ENCODE measurements at regions not wholly inside any gene's neighbourhood (a gene's known extent, or its start where the extent isn't known, plus 50 kb on each side); places are given as distances from the start of the nearest gene placed in this dataset.

DNA sequence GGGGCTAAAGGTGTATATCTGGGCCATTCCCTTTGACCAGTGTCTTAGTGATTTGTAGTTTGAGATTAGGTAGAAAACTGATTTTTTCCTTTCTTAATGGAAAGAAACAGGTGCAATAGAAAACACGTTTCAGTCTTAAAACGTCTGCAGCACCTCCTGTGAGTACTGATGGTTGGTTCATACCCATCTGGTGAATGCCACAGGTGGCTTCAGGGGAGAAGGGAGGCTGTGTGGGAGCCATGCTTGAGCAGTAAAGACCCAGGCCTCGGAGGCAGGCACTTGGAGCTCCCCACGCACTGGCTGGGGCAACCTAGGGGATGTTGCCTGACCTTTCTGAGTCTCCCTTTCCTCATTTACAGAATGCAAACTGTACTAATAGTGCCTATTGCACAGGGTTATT lies 171.5 kb upstream of the GRB10 start:
- intact Hi-C loops (cut with DNase I): no loop called here
- no peaks in the 10 kb centered on the region for H3K27me3 ChIP-seq
- peak overlapping the region; percentile 77 to 91 (median 87) for H3K27ac ChIP-seq
- WGBS, 2 donors: 59 to 65% methylated on average over 4 of the region's 4 CpGs
- H3K4me1 ChIP-seq: peaks cover 59% of the 10 kb centered on the region
- H3K4me3 ChIP-seq: no peak overlapping the region
- no peak for TF ChIP-seq POLR2A (IDR thresholded peaks at IDR 0.05)
- TF ChIP-seq, protein P1, sequence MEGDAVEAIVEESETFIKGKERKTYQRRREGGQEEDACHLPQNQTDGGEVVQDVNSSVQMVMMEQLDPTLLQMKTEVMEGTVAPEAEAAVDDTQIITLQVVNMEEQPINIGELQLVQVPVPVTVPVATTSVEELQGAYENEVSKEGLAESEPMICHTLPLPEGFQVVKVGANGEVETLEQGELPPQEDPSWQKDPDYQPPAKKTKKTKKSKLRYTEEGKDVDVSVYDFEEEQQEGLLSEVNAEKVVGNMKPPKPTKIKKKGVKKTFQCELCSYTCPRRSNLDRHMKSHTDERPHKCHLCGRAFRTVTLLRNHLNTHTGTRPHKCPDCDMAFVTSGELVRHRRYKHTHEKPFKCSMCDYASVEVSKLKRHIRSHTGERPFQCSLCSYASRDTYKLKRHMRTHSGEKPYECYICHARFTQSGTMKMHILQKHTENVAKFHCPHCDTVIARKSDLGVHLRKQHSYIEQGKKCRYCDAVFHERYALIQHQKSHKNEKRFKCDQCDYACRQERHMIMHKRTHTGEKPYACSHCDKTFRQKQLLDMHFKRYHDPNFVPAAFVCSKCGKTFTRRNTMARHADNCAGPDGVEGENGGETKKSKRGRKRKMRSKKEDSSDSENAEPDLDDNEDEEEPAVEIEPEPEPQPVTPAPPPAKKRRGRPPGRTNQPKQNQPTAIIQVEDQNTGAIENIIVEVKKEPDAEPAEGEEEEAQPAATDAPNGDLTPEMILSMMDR (IDR thresholded peaks at IDR 0.05): no peak
- DNase-seq (no peak), ATAC-seq (no peak)
- no peaks in the 10 kb centered on the region for H3K36me3 ChIP-seq (replicated peaks in 1 of 2; ENCODE audit: insufficient read depth in 1 of 2, low read depth in 2 of 2)
- no peaks in the 10 kb centered on the region for H3K9me3 ChIP-seq

DNA sequence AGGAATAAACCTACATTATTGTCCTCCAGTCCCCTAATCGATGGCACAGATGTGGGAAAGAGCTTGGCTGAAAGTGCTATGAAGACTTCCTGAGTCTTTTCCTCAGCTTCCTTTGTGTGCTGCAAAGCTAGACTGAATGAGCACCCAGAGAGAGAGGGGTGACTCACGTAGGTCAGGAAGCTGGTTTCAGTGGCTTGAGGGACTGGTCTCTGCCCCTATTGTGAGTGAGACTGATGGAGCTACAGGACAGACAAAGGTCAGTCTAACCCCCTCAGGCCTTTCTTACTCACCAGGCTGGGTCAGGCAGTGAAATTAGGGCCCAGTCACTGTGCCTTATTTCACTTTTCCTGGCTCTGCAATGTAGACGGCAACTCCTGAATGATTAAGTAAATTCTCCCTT lies 171.1 kb upstream of the GRB10 start:
- ATAC-seq (no peak), DNase-seq (no peak)
- TF ChIP-seq, protein P1 (IDR thresholded peaks at IDR 0.05): no peak
- no peak for TF ChIP-seq POLR2A (IDR thresholded peaks at IDR 0.05)
- no peak overlapping the region for H3K4me3 ChIP-seq
- intact Hi-C loops (cut with DNase I): no loop called here
- peak overlapping the region; percentile 77 to 91 (median 87) for H3K27ac ChIP-seq
- H3K9me3 ChIP-seq: no peaks in the 10 kb centered on the region
- no peaks in the 10 kb centered on the region for H3K27me3 ChIP-seq
- H3K36me3 ChIP-seq (replicated peaks in 1 of 2; ENCODE audit: insufficient read depth in 1 of 2, low read depth in 2 of 2): no peaks in the 10 kb centered on the region
- H3K4me1 ChIP-seq: peaks cover 59% of the 10 kb centered on the region
- WGBS, 2 donors: 62 to 84% methylated on average over 3 of the region's 3 CpGs

DNA sequence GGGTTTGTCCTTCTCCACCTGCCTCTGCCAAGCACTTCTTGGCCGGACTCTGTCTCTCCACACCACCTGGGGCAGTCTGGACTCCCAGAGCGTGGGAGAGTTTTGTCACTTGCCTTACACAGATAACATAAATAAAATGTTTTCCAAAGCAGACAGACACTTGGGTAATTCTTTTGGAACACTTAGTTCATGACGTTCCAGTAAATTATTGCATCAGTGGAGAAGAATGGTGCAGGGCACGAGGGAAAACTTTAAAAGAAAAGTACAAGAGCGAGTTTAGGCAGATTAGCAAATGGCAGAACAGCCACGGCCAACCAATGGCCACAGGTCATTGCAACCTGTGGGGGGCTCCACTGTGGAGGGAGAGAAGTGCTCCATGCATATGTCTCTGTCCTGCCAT lies 170.6 kb upstream of the GRB10 start:
- intact Hi-C loops (cut with DNase I): no loop called here
- H3K36me3 ChIP-seq (replicated peaks in 1 of 2; ENCODE audit: insufficient read depth in 1 of 2, low read depth in 2 of 2): no peaks in the 10 kb centered on the region
- DNase-seq (peak; percentile 58 to 76 (median 65)), ATAC-seq (peak; percentile 66)
- no peaks in the 10 kb centered on the region for H3K27me3 ChIP-seq
- TF ChIP-seq, protein P1 (IDR thresholded peaks at IDR 0.05): no peak
- TF ChIP-seq POLR2A (IDR thresholded peaks at IDR 0.05): peak in 2 of 3 donors; percentile 31 to 38
- 43 to 51% methylated on average over 6 of the region's 6 CpGs for WGBS, 2 donors
- H3K9me3 ChIP-seq: no peaks in the 10 kb centered on the region
- H3K4me1 ChIP-seq: peaks cover 59% of the 10 kb centered on the region
- H3K4me3 ChIP-seq: no peak overlapping the region
- peak overlapping the region; percentile 77 to 91 (median 87) for H3K27ac ChIP-seq

DNA sequence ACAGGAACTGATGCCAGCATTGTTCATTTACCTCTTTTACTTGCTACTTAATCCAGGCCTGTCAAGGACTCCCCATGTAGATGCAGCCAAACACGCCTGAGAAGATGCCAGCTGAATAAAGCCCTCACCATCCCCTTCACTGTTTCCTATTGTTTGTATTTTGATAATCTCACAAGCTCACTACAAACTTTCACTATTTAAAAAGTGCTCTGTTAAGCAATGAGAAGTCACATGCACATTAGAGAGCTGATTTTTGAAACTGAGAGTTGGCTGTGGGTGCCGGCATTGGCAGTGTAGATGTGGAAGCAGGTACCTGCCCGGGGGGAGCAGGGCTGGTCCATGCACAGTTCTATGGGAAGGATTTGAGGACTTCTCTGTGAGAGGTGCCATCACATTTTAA lies 169.8 kb upstream of the GRB10 start:
- intact Hi-C loops (cut with DNase I): no loop called here
- peaks cover 52% of the 10 kb centered on the region for H3K4me1 ChIP-seq
- 9 to 23% methylated on average over 3 of the region's 3 CpGs for WGBS, 2 donors
- ATAC-seq (peak; percentile 85), DNase-seq (peak; percentile 72 to 89 (median 83))
- no peaks in the 10 kb centered on the region for H3K36me3 ChIP-seq (replicated peaks in 1 of 2; ENCODE audit: insufficient read depth in 1 of 2, low read depth in 2 of 2)
- no peaks in the 10 kb centered on the region for H3K9me3 ChIP-seq
- no peak for TF ChIP-seq POLR2A (IDR thresholded peaks at IDR 0.05)
- TF ChIP-seq, protein P1 (IDR thresholded peaks at IDR 0.05): no peak
- H3K27me3 ChIP-seq: no peaks in the 10 kb centered on the region
- peak overlapping the region; percentile 77 to 91 (median 87) for H3K27ac ChIP-seq
- H3K4me3 ChIP-seq: no peak overlapping the region

DNA sequence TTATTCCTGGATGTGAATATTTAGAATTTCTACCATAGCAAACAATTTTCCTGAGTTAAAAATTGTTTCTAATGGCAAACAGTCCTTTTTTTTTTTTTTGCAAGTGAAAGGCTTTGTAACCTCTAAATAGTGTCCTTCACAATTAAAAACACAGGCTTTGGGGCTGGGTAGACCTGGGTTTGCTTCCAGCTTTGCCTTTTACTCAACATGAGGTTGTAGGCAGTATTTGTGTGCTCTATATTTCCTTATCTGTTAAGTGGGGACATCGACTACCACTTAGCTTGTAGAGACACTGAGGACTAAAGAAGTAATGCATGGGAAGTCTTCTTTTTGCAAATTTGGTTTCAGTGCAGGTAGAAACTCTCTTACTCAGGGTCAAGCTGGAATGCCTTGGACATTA lies 169.4 kb upstream of the GRB10 start:
- ATAC-seq (peak; percentile 38), DNase-seq (peak in 2 of 4 donors; percentile 36 to 68)
- H3K4me1 ChIP-seq: peaks cover 47% of the 10 kb centered on the region
- H3K27me3 ChIP-seq: no peaks in the 10 kb centered on the region
- no peaks in the 10 kb centered on the region for H3K36me3 ChIP-seq (replicated peaks in 1 of 2; ENCODE audit: insufficient read depth in 1 of 2, low read depth in 2 of 2)
- intact Hi-C loops (cut with DNase I): no loop called here
- H3K9me3 ChIP-seq: no peaks in the 10 kb centered on the region
- peak overlapping the region; percentile 77 to 91 (median 87) for H3K27ac ChIP-seq
- WGBS, 2 donors: 14 to 21% methylated on average over 1 of the region's 1 CpG
- TF ChIP-seq, protein P1 (IDR thresholded peaks at IDR 0.05): no peak
- peak in 1 of 3 donors; percentile 7 for TF ChIP-seq POLR2A (IDR thresholded peaks at IDR 0.05)
- H3K4me3 ChIP-seq: no peak overlapping the region

Data from body of pancreas (tissue), 4 donors.